Loucy (cell line): ENCODE measurements at regions not wholly inside any gene's neighbourhood (a gene's known extent, or its start where the extent isn't known, plus 50 kb on each side); places are given as distances from the start of the nearest gene placed in this dataset.

ENCODE experiments used
- H2AFZ ChIP-seq: fragments of 200-600 bp; sonication (generic); 2 replicates; pipeline ENCODE4 v1.6.0; 2016; ENCODE audit warnings: antibody characterized with exemption, mild to moderate bottlenecking, low read length, moderate library complexity
- H3F3A ChIP-seq: fragments of 200-600 bp; 2 replicates; pipeline ENCODE4 v1.6.0; 2016; ENCODE audit warnings: antibody characterized with exemption, low read depth, mild to moderate bottlenecking
- H3K27me3 ChIP-seq: fragments of 200-600 bp; sonication (generic); 2 replicates; pipeline ENCODE4 v1.6.1; 2014; ENCODE audit warnings: low read length, mild to moderate bottlenecking; ENCODE audit not compliant: insufficient read depth, poor library complexity, severe bottlenecking
- H3K36me3 ChIP-seq: fragments of 200-600 bp; sonication (generic); 2 replicates; pipeline ENCODE4 v1.6.1; 2016; ENCODE audit warnings: low read length; ENCODE audit not compliant: insufficient read depth
- H3K4me1 ChIP-seq: fragments of 200-600 bp; sonication (generic); 2 replicates; pipeline ENCODE4 v1.5.1; 2014; ENCODE audit warnings: low read length, mild to moderate bottlenecking; ENCODE audit not compliant: insufficient read depth, poor library complexity, severe bottlenecking
- H3K4me2 ChIP-seq: fragments of 200-600 bp; sonication (generic); 2 replicates; pipeline ENCODE4 v1.6.0; 2014; ENCODE audit warnings: antibody characterized with exemption, low read length, low read depth, mild to moderate bottlenecking; ENCODE audit not compliant: poor library complexity, severe bottlenecking
- H3K4me3 ChIP-seq: fragments of 200-600 bp; sonication (generic); 2 replicates; pipeline ENCODE4 v1.5.1; 2014; ENCODE audit warnings: low read length, mild to moderate bottlenecking, mixed read lengths; ENCODE audit not compliant: poor library complexity, severe bottlenecking
- H3K79me2 ChIP-seq: fragments of 200-600 bp; sonication (generic); 2 replicates; pipeline ENCODE4 v1.6.1; 2014; ENCODE audit warnings: low read length; ENCODE audit not compliant: insufficient read depth
- H3K9ac ChIP-seq: fragments of 200-600 bp; sonication (generic); 2 replicates; pipeline ENCODE4 v1.6.0; 2014; ENCODE audit warnings: mild to moderate bottlenecking, low read depth, low read length, moderate library complexity; ENCODE audit not compliant: poor library complexity, severe bottlenecking
- H3K9me2 ChIP-seq: fragments of 200-600 bp; sonication (generic); replicated peaks from 2 replicates; pipeline ENCODE4 v1.6.1; 2016; ENCODE audit warnings: low read depth, low read length, mixed read lengths
- H3K9me3 ChIP-seq: fragments of 200-600 bp; sonication (generic); 2 replicates; pipeline ENCODE4 v1.6.1; 2014; ENCODE audit warnings: mild to moderate bottlenecking, antibody characterized with exemption, low read length, low read depth; ENCODE audit not compliant: insufficient read depth
- H4K20me1 ChIP-seq: fragments of 200-600 bp; sonication (generic); 2 replicates; pipeline ENCODE4 v1.6.0; 2014; ENCODE audit warnings: antibody characterized with exemption, low read length, mild to moderate bottlenecking; ENCODE audit not compliant: insufficient read depth, poor library complexity, severe bottlenecking
- CTCF ChIP-seq: fragments of 200-600 bp; sonication (generic); conservative IDR thresholded peaks from 2 replicates; pipeline ENCODE4 v1.5.1; 2014; ENCODE audit warnings: mild to moderate bottlenecking, antibody characterized with exemption, low read length
- EZH2phosphoT487 ChIP-seq: fragments of 200-600 bp; IDR thresholded peaks from 2 replicates; pipeline ENCODE4 v1.6.1; 2018; ENCODE audit warnings: antibody characterized with exemption, mild to moderate bottlenecking, moderate library complexity, borderline replicate concordance

GRCh38 chr1:239891621-239892358 is 199.9 kb upstream of the FMN2 start:
- Histone ChIP-seq H3K9me2 (no peaks in the 10 kb centered on the region), H3K4me2 (no peak overlapping the region), H3K36me3 (no peaks in the 10 kb centered on the region), H3K9ac (no peak overlapping the region), H3K79me2 (no peaks in the 10 kb centered on the region), H3K9me3 (no peaks in the 10 kb centered on the region), H3K4me3 (no peak overlapping the region), H4K20me1 (no peaks in the 10 kb centered on the region), H3F3A (no peaks in the 10 kb centered on the region), H3K4me1 (no peaks in the 10 kb centered on the region), H3K27me3 (no peaks in the 10 kb centered on the region), H2AFZ (no peak overlapping the region)
- TF ChIP-seq EZH2phosphoT487 (no peak), CTCF (no peak)

DNA sequence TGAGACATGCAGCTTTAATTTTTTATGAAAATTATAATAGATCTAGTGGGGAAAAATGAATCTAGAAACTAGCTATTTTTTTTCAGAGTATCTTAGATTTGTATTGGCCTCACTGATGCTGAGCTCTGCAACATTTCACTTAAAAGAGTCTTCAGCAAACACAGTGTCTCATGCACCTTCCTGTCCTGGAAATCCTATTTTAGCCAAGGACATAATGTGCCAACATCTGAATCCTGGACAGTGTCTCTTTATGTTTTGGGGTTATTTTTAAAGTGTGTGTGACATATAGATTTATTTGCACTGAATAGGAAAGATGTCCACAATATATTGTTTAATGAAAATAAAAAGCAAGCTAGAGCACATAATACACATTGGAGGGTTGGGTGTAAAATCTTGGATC is 199.1 kb upstream of the FMN2 start:
- TF ChIP-seq CTCF: no peak
- no peak for TF ChIP-seq EZH2phosphoT487
- H3K4me2 ChIP-seq: no peak overlapping the region

GRCh38 chr1:239893127-239893731 is 198.5 kb upstream of the FMN2 start:
- H3K9me2 ChIP-seq: no peaks in the 10 kb centered on the region
- no peak overlapping the region for H3K4me3 ChIP-seq
- no peak overlapping the region for H3K9ac ChIP-seq
- TF ChIP-seq CTCF (no peak), EZH2phosphoT487 (no peak)
- H3K4me2 ChIP-seq: no peak overlapping the region
- H3F3A ChIP-seq: no peaks in the 10 kb centered on the region
- H3K4me1 ChIP-seq: no peaks in the 10 kb centered on the region
- H4K20me1 ChIP-seq: no peaks in the 10 kb centered on the region
- H3K79me2 ChIP-seq: no peaks in the 10 kb centered on the region
- no peak overlapping the region for H2AFZ ChIP-seq
- H3K27me3 ChIP-seq: no peaks in the 10 kb centered on the region
- no peaks in the 10 kb centered on the region for H3K9me3 ChIP-seq
- H3K36me3 ChIP-seq: no peaks in the 10 kb centered on the region

More for the DNA sequence above, 199.1 kb upstream of the FMN2 start:
- Histone ChIP-seq H3F3A (no peaks in the 10 kb centered on the region), H3K4me3 (no peak overlapping the region), H3K79me2 (no peaks in the 10 kb centered on the region), H3K36me3 (no peaks in the 10 kb centered on the region), H3K9me2 (no peaks in the 10 kb centered on the region), H2AFZ (no peak overlapping the region), H3K4me1 (no peaks in the 10 kb centered on the region), H3K27me3 (no peaks in the 10 kb centered on the region), H3K9me3 (no peaks in the 10 kb centered on the region), H4K20me1 (no peaks in the 10 kb centered on the region), H3K9ac (no peak overlapping the region)
